MCF 10A (cell line): ENCODE measurements at regions not wholly inside any gene's neighbourhood (a gene's known extent, or its start where the extent isn't known, plus 50 kb on each side); places are given as distances from the start of the nearest gene placed in this dataset.

Experiments
- BruUV-seq: library from RNA; stranded (reverse); fragments of 400-500 nt; replicated peaks from 2 replicates; lab custom pipeline; 2021; lab: Mats Ljungman, UMichigan
- CTCF ChIA-PET: fragments of 300-600 bp; sonication (Branson Sonifier 250); formaldehyde crosslinking; extraction: SDS; loops from one replicate; lab custom pipeline; 2021; ENCODE audit warnings: antibody characterized with exemption, inconsistent platforms; lab: Yijun Ruan, JAX
- POLR2A ChIA-PET: fragments of 300-600, 350-650 bp; sonication (Branson Sonifier 250); formaldehyde crosslinking; extraction: SDS; loops from one replicate; lab custom pipeline; 2020; ENCODE audit warnings: antibody characterized with exemption, inconsistent platforms; lab: Yijun Ruan, JAX
- DNase-seq: peaks from one replicate; pipeline ENCODE4 v3.0.0-alpha.2; 2018; ENCODE audit not compliant: unreplicated experiment
- H3K27ac Mint-ChIP-seq: one replicate; pipeline ENCODE4 v1.8.0; 2022; ENCODE audit warnings: mild to moderate bottlenecking, low read depth, mixed read lengths; ENCODE audit not compliant: unreplicated experiment
- H3K27me3 Mint-ChIP-seq: one replicate; pipeline ENCODE4 v1.8.0; 2022; ENCODE audit warnings: mixed read lengths; ENCODE audit not compliant: insufficient read depth, unreplicated experiment
- H3K36me3 Mint-ChIP-seq: one replicate; pipeline ENCODE4 v1.8.0; 2022; ENCODE audit warnings: mild to moderate bottlenecking, moderate library complexity, mixed read lengths; ENCODE audit not compliant: insufficient read depth, unreplicated experiment
- H3K4me1 Mint-ChIP-seq: one replicate; pipeline ENCODE4 v1.8.0; 2022; ENCODE audit warnings: mixed read lengths; ENCODE audit not compliant: insufficient read depth, unreplicated experiment
- H3K4me3 Mint-ChIP-seq: one replicate; pipeline ENCODE4 v1.8.0; 2022; ENCODE audit warnings: mild to moderate bottlenecking, moderate library complexity, mixed read lengths; ENCODE audit not compliant: unreplicated experiment
- H3K9me3 Mint-ChIP-seq: one replicate; pipeline ENCODE4 v1.8.0; 2022; ENCODE audit warnings: mixed read lengths; ENCODE audit not compliant: unreplicated experiment
- intact Hi-C: fragments of 100-400 bp; cut with micrococcal nuclease; formaldehyde crosslinking; loops from 2 replicates; pipeline ENCODE4 v1.14.1; 2022
- TF ChIP-seq, protein P1 (sequence below): fragments of 200-600 bp; IDR thresholded peaks from one replicate; pipeline ENCODE4 v1.8.0; 2022; ENCODE audit warnings: antibody characterized with exemption, mild to moderate bottlenecking; ENCODE audit not compliant: unreplicated experiment

DNA sequence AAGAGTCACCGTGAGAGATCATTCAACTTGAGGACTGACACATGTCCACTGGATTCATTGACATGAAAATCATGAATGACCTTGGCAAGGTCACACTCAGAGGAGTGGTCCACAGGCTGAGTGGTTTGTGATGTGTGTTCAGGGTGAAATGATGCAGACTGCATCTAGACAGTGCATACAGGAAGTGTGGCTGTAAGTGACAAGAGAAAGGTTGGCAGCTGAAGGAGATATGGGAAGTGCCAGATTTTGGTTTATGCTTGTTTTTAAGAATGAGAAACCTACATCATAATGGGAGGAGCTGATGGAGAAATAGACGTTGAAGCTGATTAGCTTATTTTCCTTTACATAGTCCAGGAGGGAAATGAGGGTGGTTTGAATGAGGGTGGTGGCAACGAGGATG, 64.8 kb upstream of the VIPR2 start:
- no peak for DNase-seq
- intact Hi-C loops: no loop called here
- TF ChIP-seq, protein P1, sequence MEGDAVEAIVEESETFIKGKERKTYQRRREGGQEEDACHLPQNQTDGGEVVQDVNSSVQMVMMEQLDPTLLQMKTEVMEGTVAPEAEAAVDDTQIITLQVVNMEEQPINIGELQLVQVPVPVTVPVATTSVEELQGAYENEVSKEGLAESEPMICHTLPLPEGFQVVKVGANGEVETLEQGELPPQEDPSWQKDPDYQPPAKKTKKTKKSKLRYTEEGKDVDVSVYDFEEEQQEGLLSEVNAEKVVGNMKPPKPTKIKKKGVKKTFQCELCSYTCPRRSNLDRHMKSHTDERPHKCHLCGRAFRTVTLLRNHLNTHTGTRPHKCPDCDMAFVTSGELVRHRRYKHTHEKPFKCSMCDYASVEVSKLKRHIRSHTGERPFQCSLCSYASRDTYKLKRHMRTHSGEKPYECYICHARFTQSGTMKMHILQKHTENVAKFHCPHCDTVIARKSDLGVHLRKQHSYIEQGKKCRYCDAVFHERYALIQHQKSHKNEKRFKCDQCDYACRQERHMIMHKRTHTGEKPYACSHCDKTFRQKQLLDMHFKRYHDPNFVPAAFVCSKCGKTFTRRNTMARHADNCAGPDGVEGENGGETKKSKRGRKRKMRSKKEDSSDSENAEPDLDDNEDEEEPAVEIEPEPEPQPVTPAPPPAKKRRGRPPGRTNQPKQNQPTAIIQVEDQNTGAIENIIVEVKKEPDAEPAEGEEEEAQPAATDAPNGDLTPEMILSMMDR: no peak
- BruUV-seq: no TSS peak
- peaks cover 2% of the 10 kb centered on the region for H3K4me1 Mint-ChIP-seq
- no peaks in the 10 kb centered on the region for H3K36me3 Mint-ChIP-seq
- no peak overlapping the region for H3K4me3 Mint-ChIP-seq
- no peaks in the 10 kb centered on the region for H3K9me3 Mint-ChIP-seq
- ChIA-PET POLR2A (no interaction called here), CTCF (no interaction called here)
- no peaks in the 10 kb centered on the region for H3K27me3 Mint-ChIP-seq
- no peak overlapping the region for H3K27ac Mint-ChIP-seq

DNA sequence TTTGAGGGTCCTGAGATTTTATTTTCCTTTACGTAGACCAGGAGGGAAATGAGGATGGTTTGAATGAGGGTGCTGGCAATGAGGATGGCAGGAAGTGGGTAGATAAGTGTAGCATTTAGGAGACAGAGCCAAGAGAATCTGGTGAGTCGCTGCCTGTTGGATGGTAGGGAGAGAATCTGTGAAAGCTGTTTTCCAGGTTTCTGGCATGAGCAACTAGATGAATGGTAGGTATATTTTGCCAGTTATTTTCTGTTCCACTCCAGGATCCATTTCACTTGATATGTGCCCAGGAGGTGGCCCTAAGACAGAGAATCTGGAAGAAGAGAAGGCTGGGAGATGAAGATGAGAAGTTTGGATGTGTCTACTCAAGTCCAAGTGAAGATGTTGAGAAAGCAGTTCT, 63.3 kb upstream of the VIPR2 start:
- Mint-ChIP-seq H3K4me1 (no peaks in the 10 kb centered on the region), H3K27ac (no peak overlapping the region)

DNA sequence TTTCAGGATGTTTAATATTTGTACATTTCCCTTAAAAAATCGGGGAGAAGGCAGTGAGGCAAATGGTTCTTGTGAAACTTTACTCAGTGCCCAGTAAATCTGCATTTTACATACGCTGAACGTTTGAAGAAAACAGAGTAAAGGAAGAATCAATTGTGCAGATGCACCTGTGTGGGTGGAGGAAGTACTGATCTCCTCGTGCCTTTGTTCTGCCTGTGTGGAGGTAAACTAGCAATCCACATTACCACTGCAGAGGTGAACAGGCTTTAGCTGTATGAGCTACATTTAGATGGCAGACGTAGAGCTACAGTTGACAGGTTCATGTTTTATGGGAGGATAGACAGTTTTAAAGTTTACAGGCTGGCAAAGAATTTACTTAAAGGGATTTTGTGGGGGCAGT, 62.7 kb upstream of the VIPR2 start:
- intact Hi-C loops: no loop called here
- no TSS peak for BruUV-seq
- H3K4me3 Mint-ChIP-seq: no peak overlapping the region
- H3K27me3 Mint-ChIP-seq: no peaks in the 10 kb centered on the region
- POLR2A ChIA-PET: interaction anchor here (1.5 kb wide), 1 partner anchor 15 kb away, joined by 4 read pairs; no protein-coding TSS in a partner anchor
- no peak for DNase-seq
- TF ChIP-seq, protein P1: no peak
- no peaks in the 10 kb centered on the region for H3K4me1 Mint-ChIP-seq
- H3K27ac Mint-ChIP-seq: no peak overlapping the region
- no peaks in the 10 kb centered on the region for H3K36me3 Mint-ChIP-seq
- no peaks in the 10 kb centered on the region for H3K9me3 Mint-ChIP-seq
- CTCF ChIA-PET: no interaction called here

More for the DNA sequence above, 63.3 kb upstream of the VIPR2 start:
- intact Hi-C loops: no loop called here
- TF ChIP-seq, protein P1: no peak
- no peaks in the 10 kb centered on the region for H3K9me3 Mint-ChIP-seq
- no TSS peak for BruUV-seq
- no peak overlapping the region for H3K4me3 Mint-ChIP-seq
- H3K27me3 Mint-ChIP-seq: no peaks in the 10 kb centered on the region
- POLR2A ChIA-PET: interaction anchor here (1.5 kb wide), 1 partner anchor 16 kb away, joined by 4 read pairs; no protein-coding TSS in a partner anchor
- H3K36me3 Mint-ChIP-seq: no peaks in the 10 kb centered on the region
- no peak for DNase-seq
- CTCF ChIA-PET: no interaction called here

DNA sequence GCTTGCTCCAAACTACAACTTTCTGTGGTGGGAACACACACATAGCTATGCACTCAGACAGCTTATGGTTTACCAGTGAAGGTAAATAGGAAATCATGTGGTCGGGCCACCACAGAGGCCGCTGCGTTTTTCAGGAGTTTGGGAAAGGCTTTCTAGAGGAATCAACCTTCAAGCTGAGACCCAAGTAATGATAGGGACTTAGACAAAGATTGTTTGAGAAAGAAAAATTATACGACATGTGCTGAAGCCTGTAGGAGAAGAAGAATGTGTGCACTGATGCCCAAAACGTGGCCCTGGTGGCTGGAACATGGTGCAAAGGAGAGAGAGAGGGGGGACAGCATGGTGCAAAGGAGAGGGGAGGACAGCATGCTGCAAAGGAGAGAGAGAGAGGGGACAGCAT, 61.2 kb upstream of the VIPR2 start:
- intact Hi-C loops: no loop called here
- H3K27ac Mint-ChIP-seq: no peak overlapping the region
- BruUV-seq: no TSS peak
- CTCF ChIA-PET: no interaction called here
- H3K9me3 Mint-ChIP-seq: no peaks in the 10 kb centered on the region
- TF ChIP-seq, protein P1: no peak
- H3K4me1 Mint-ChIP-seq: no peaks in the 10 kb centered on the region
- no peak for DNase-seq
- no peak overlapping the region for H3K4me3 Mint-ChIP-seq
- H3K36me3 Mint-ChIP-seq: no peaks in the 10 kb centered on the region
- H3K27me3 Mint-ChIP-seq: no peaks in the 10 kb centered on the region
- POLR2A ChIA-PET: no interaction called here
